GM18508 (cell line): ENCODE measurements at regions not wholly inside any gene's neighbourhood (a gene's known extent, or its start where the extent isn't known, plus 50 kb on each side); places are given as distances from the start of the nearest gene placed in this dataset.

ENCODE experiments used
- ATAC-seq: cut with Tn5 transposase; IDR thresholded peaks from one replicate; pipeline ENCODE4 v1.9.1; 2021; ENCODE audit warnings: moderate number of reproducible peaks; ENCODE audit not compliant: insufficient read depth, unreplicated experiment

GRCh38 chr13:73973156-73973555 lies 161.0 kb downstream of the KLF12 start:
- no peak for ATAC-seq

- ATAC-seq = no peak
Observed at GRCh38 chr13:73972545-73972944, 161.7 kb downstream of the KLF12 start.

GRCh38 chr13:73971481-73971880 lies 162.7 kb downstream of the KLF12 start:
- ATAC-seq = no peak

GRCh38 chr13:73970421-73971055 lies 163.7 kb downstream of the KLF12 start:
- no peak for ATAC-seq

GRCh38 chr13:73967397-73968165 lies 166.6 kb downstream of the KLF12 start:
- peak; percentile 99 for ATAC-seq

- no peak for ATAC-seq
Observed at GRCh38 chr13:73966331-73966730, 167.9 kb downstream of the KLF12 start.

GRCh38 chr13:73962284-73962683 lies 171.9 kb downstream of the KLF12 start:
- ATAC-seq = no peak

GRCh38 chr13:73961181-73961580 lies 173.0 kb downstream of the KLF12 start:
- no peak for ATAC-seq

GRCh38 chr13:73960474-73960873 lies 173.7 kb downstream of the KLF12 start:
- peak; percentile 53 for ATAC-seq

- no peak for ATAC-seq
Observed at GRCh38 chr13:73958657-73959397, 175.4 kb downstream of the KLF12 start.

- ATAC-seq = no peak
Observed at GRCh38 chr13:73957889-73958288, 176.3 kb downstream of the KLF12 start.

GRCh38 chr13:73956795-73957408 lies 177.3 kb downstream of the KLF12 start:
- no peak for ATAC-seq

- no peak for ATAC-seq
Observed at GRCh38 chr13:73955977-73956500, 178.2 kb downstream of the KLF12 start.

GRCh38 chr13:73954808-73955207 lies 179.4 kb downstream of the KLF12 start:
- ATAC-seq = peak; percentile 79

GRCh38 chr13:73952648-73953047 lies 181.6 kb downstream of the KLF12 start:
- ATAC-seq = no peak

- no peak for ATAC-seq
Observed at GRCh38 chr13:73948848-73949529, 185.2 kb downstream of the KLF12 start.

GRCh38 chr13:73945871-73946270 lies 188.3 kb downstream of the KLF12 start:
- no peak for ATAC-seq

- no peak for ATAC-seq
Observed at GRCh38 chr13:73945382-73945781, 188.8 kb downstream of the KLF12 start.

GRCh38 chr13:73943965-73944233 lies 190.3 kb downstream of the KLF12 start:
- ATAC-seq = peak; percentile 3
